ENCODE measurements at regions not wholly inside any gene's neighbourhood (a gene's known extent, or its start where the extent isn't known, plus 50 kb on each side); places are given as distances from the start of the nearest gene placed in this dataset.

DNA sequence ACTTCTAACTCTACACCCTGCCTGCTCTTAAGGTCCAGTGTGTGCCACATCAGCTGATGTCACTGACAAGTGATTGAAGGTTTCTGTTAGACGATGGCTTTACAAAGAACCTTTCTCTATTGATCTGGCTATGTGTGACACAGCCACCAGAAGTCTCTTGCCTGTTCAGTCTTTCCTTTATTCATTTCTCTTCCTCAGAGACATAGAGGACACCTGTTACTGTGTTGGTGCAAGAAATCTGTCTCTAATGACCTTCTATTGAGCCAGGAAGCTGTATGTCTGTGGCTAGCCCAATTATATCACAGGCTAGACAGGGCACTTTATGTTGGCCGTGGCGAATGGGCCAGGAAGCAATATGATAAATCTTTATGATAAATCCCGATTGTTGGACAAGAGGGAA is 173.3 kb upstream of the GAP43 start:
- no peak overlapping the region for H3K27ac ChIP-seq (ENCODE audit: low read depth, low read length, poor library complexity, severe bottlenecking)
- intact Hi-C loops (cut with micrococcal nuclease; ENCODE audit: unreplicated experiment) = no loop called here
- no peak overlapping the region for H3K4me3 ChIP-seq (ENCODE audit: low read depth, low read length, poor library complexity, severe bottlenecking)
- DNase-seq (ENCODE audit: low spot score) = no peak
- no peaks in the 10 kb centered on the region for H3K27me3 ChIP-seq (replicated peaks; ENCODE audit: insufficient read depth, low read depth, low read length, poor library complexity)
- TF ChIP-seq, protein P1, sequence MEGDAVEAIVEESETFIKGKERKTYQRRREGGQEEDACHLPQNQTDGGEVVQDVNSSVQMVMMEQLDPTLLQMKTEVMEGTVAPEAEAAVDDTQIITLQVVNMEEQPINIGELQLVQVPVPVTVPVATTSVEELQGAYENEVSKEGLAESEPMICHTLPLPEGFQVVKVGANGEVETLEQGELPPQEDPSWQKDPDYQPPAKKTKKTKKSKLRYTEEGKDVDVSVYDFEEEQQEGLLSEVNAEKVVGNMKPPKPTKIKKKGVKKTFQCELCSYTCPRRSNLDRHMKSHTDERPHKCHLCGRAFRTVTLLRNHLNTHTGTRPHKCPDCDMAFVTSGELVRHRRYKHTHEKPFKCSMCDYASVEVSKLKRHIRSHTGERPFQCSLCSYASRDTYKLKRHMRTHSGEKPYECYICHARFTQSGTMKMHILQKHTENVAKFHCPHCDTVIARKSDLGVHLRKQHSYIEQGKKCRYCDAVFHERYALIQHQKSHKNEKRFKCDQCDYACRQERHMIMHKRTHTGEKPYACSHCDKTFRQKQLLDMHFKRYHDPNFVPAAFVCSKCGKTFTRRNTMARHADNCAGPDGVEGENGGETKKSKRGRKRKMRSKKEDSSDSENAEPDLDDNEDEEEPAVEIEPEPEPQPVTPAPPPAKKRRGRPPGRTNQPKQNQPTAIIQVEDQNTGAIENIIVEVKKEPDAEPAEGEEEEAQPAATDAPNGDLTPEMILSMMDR (conservative IDR thresholded peaks at IDR 0.05; ENCODE audit: low read depth, low read length) = no peak
- TF ChIP-seq EZH2 (IDR thresholded peaks at IDR 0.05; ENCODE audit: borderline replicate concordance, low read depth, low read length, poor library complexity, severe bottlenecking) = no peak
- ChIA-PET POLR2A (ENCODE audit: low non-redundant PET) (no interaction called here), CTCF (no interaction called here)
- no TSS peak for BruUV-seq (replicated peaks)
- H3K9me3 ChIP-seq (ENCODE audit: low read depth, low read length, poor library complexity, severe bottlenecking) = no peaks in the 10 kb centered on the region
- no peaks in the 10 kb centered on the region for H3K4me1 ChIP-seq (ENCODE audit: insufficient read depth, low read length, poor library complexity, severe bottlenecking)
- H3K36me3 ChIP-seq (ENCODE audit: insufficient read depth, low read length, poor library complexity, severe bottlenecking) = no peaks in the 10 kb centered on the region

DNA sequence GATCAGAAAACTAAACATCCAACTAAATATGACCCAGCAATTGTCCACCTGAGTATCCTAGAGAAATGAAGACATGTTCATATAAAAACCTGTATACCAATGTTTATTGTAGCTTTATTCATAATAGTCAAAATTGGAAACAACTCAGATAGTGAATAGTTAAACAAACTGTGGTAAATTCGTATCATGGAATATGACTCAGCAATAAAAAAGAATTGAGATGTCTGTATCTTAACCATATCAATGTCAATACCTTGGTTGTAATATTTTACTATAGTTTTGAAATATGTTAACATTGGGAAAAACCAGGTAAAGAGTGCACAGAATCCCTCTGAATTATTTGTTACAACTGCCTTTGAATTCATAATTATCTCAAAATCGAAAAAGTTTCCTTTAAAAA is 159.3 kb upstream of the GAP43 start:
- Histone ChIP-seq H3K4me3 (ENCODE audit: low read depth, low read length, poor library complexity, severe bottlenecking) (no peak overlapping the region), H3K27me3 (replicated peaks; ENCODE audit: insufficient read depth, low read depth, low read length, poor library complexity) (no peaks in the 10 kb centered on the region), H3K27ac (ENCODE audit: low read depth, low read length, poor library complexity, severe bottlenecking) (no peak overlapping the region), H3K36me3 (ENCODE audit: insufficient read depth, low read length, poor library complexity, severe bottlenecking) (no peaks in the 10 kb centered on the region), H3K4me1 (ENCODE audit: insufficient read depth, low read length, poor library complexity, severe bottlenecking) (no peaks in the 10 kb centered on the region), H3K9me3 (ENCODE audit: low read depth, low read length, poor library complexity, severe bottlenecking) (peaks cover 8% of the 10 kb centered on the region)
- DNase-seq (ENCODE audit: low spot score) = no peak
- BruUV-seq (replicated peaks) = no TSS peak
- TF ChIP-seq, protein P1 (conservative IDR thresholded peaks at IDR 0.05; ENCODE audit: low read depth, low read length) = no peak
- no peak for TF ChIP-seq EZH2 (IDR thresholded peaks at IDR 0.05; ENCODE audit: borderline replicate concordance, low read depth, low read length, poor library complexity, severe bottlenecking)
- intact Hi-C loops (cut with micrococcal nuclease; ENCODE audit: unreplicated experiment) = no loop called here
- ChIA-PET POLR2A (ENCODE audit: low non-redundant PET) (no interaction called here), CTCF (no interaction called here)

DNA sequence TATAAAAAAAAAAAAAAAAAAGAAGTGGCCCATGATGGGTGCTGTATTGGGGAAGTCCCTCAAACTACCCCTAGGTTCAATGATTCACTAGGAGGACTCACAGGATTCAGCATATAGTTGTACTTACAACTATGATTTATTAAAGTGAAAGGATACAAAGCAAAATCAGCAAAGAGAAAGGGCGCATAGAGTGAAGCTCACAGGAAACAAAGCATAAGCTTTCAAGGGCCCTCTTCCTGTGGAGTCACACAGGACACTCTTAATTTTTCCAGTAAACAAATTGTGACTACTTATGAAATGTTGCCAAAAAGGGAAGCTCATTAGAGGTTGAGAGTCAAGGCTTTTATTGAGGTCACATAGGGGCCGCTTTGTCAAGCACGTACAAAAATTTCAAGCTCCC is 153.7 kb upstream of the GAP43 start:
- H3K4me1 ChIP-seq (ENCODE audit: insufficient read depth, low read length, poor library complexity, severe bottlenecking) = peaks cover 15% of the 10 kb centered on the region
- intact Hi-C loops (cut with micrococcal nuclease; ENCODE audit: unreplicated experiment) = no loop called here
- POLR2A ChIA-PET (ENCODE audit: low non-redundant PET) = no interaction called here
- no peaks in the 10 kb centered on the region for H3K27me3 ChIP-seq (replicated peaks; ENCODE audit: insufficient read depth, low read depth, low read length, poor library complexity)
- peak; percentile 91 for DNase-seq (ENCODE audit: low spot score)
- no peaks in the 10 kb centered on the region for H3K9me3 ChIP-seq (ENCODE audit: low read depth, low read length, poor library complexity, severe bottlenecking)
- H3K4me3 ChIP-seq (ENCODE audit: low read depth, low read length, poor library complexity, severe bottlenecking) = no peak overlapping the region
- no peak overlapping the region for H3K27ac ChIP-seq (ENCODE audit: low read depth, low read length, poor library complexity, severe bottlenecking)
- TF ChIP-seq EZH2 (IDR thresholded peaks at IDR 0.05; ENCODE audit: borderline replicate concordance, low read depth, low read length, poor library complexity, severe bottlenecking) = no peak
- TF ChIP-seq, protein P1 (conservative IDR thresholded peaks at IDR 0.05; ENCODE audit: low read depth, low read length) = no peak
- no peaks in the 10 kb centered on the region for H3K36me3 ChIP-seq (ENCODE audit: insufficient read depth, low read length, poor library complexity, severe bottlenecking)
- no TSS peak for BruUV-seq (replicated peaks)
- CTCF ChIA-PET = no interaction called here

All from A673 (cell line).